ENCODE measurements at regions not wholly inside any gene's neighbourhood (a gene's known extent, or its start where the extent isn't known, plus 50 kb on each side); places are given as distances from the start of the nearest gene placed in this dataset.

- TF ChIP-seq EGR1 (IDR thresholded peaks at IDR 0.05; ENCODE audit: low read depth in 2 of 2) (no peak), REST (IDR thresholded peaks at IDR 0.05) (no peak), CTCF (IDR thresholded peaks at IDR 0.05; ENCODE audit: low read depth, low read length, missing input control) (no peak), YY1 (IDR thresholded peaks at IDR 0.05) (no peak), MAX (IDR thresholded peaks at IDR 0.05) (no peak), ZBTB33 (IDR thresholded peaks at IDR 0.05) (no peak), SP1 (IDR thresholded peaks at IDR 0.05) (no peak), RAD21 (IDR thresholded peaks at IDR 0.05) (no peak), TAF1 (conservative IDR thresholded peaks at IDR 0.05) (no peak), ATF3 (IDR thresholded peaks at IDR 0.05) (no peak), GABPA (IDR thresholded peaks at IDR 0.05 in 1 of 2, conservative IDR thresholded peaks at IDR 0.05 in 1 of 2) (no peak), JUND (IDR thresholded peaks at IDR 0.05) (no peak)
Observed at GRCh38 chr2:125512313-125512712, 1143.6 kb upstream of the GYPC start.
